ENCODE measurements at regions not wholly inside any gene's neighbourhood (a gene's known extent, or its start where the extent isn't known, plus 50 kb on each side); places are given as distances from the start of the nearest gene placed in this dataset.

DNA sequence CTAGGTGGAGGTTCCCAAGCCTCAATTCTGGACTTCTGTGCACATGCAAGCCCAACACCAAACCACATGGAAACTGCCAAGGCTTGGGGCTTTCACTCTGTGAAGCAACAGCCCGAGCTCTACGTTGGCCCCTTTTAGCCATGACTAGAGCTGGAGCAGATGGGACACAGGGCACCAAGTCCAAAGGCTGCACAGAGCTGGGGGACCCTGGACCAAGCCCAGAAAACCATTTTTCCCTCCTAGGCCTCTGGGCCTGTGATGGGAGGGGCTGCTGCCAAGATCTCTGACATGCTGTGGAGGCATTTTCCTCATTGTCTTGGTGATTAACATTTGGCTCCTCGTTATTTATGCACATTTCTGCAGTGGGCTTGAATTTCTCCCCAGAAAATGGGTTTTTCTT lies 258.7 kb upstream of the ACTRT1 start:
- intact Hi-C loops (cut with DNase I): no loop called here
- Histone ChIP-seq H3K27me3 (ENCODE audit: control insufficient read depth, insufficient read depth) (no peaks in the 10 kb centered on the region), H3K9me3 (ENCODE audit: control insufficient read depth, low read length) (no peaks in the 10 kb centered on the region), H3K27ac (ENCODE audit: low read length) (no peak overlapping the region), H3K4me3 (ENCODE audit: low read length) (no peak overlapping the region), H3K4me1 (ENCODE audit: control insufficient read depth, insufficient read depth, low read length) (no peaks in the 10 kb centered on the region)
- ATAC-seq: no peak
- 50% methylated on average over 3 of the region's 3 CpGs for WGBS
- no peak for DNase-seq

GRCh38 chrX:128309311-128309710 lies 257.1 kb upstream of the ACTRT1 start:
- Histone ChIP-seq H3K4me3 (ENCODE audit: low read length) (no peak overlapping the region), H3K27me3 (ENCODE audit: control insufficient read depth, insufficient read depth) (no peaks in the 10 kb centered on the region), H3K27ac (ENCODE audit: low read length) (no peak overlapping the region), H3K4me1 (ENCODE audit: control insufficient read depth, insufficient read depth, low read length) (no peaks in the 10 kb centered on the region), H3K9me3 (ENCODE audit: control insufficient read depth, low read length) (no peaks in the 10 kb centered on the region)
- 78% methylated on average over 1 of the region's 1 CpG for WGBS
- intact Hi-C loops (cut with DNase I): no loop called here
- DNase-seq (no peak), ATAC-seq (no peak)

DNA sequence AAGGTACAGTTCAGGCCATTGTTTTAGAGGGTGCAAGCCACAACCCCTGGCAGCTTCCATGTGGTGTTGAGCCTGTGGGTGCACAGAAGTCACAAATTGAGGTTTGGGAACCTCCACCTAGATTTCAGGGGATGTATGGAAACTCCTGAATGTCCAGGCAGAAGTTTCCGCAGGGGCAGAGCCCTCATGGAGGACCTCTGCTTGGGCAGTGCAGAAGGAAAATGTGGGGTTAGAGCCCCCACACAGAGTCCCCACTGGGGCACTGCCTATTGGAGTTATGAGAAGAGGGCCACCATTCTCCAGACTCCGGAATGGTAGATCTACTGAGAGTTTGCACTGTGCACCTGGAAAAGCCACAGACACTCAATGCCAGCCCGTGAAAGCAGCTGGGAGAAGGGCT lies 242.0 kb upstream of the ACTRT1 start:
- no peak for ATAC-seq
- WGBS: 84% methylated on average over 3 of the region's 3 CpGs
- Histone ChIP-seq H3K4me1 (ENCODE audit: control insufficient read depth, insufficient read depth, low read length) (no peaks in the 10 kb centered on the region), H3K27me3 (ENCODE audit: control insufficient read depth, insufficient read depth) (no peaks in the 10 kb centered on the region), H3K9me3 (ENCODE audit: control insufficient read depth, low read length) (no peaks in the 10 kb centered on the region), H3K4me3 (ENCODE audit: low read length) (no peak overlapping the region), H3K27ac (ENCODE audit: low read length) (no peak overlapping the region)
- intact Hi-C loops (cut with DNase I): no loop called here
- no peak for DNase-seq

- ATAC-seq: no peak
- 82% methylated on average over 1 of the region's 1 CpG for WGBS
- no peak overlapping the region for H3K4me3 ChIP-seq (ENCODE audit: low read length)
Measured at GRCh38 chrX:128287693-128288092, 235.5 kb upstream of the ACTRT1 start.

DNA sequence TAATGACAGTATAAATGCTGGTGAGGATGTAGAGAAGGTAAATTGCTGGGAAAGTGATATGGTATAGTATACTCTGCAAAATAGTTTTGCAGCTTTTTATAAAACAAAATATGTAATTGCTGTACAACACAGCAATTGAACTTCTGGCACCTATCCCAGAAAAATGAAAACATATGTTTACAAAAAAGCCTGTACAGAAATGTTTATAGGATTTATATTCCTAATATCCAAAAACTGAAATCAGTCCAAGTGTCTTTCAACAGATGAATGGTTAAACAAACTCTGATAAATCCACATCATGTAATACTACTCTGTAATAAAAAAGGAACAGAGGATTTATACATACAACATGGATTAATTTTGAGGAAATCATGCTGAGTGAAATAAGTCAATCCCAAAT lies 198.4 kb upstream of the ACTRT1 start:
- no peak overlapping the region for H3K4me3 ChIP-seq (ENCODE audit: low read length)
- ATAC-seq (no peak), DNase-seq (no peak)
- no peaks in the 10 kb centered on the region for H3K27me3 ChIP-seq (ENCODE audit: control insufficient read depth, insufficient read depth)
- H3K27ac ChIP-seq (ENCODE audit: low read length): no peak overlapping the region
- H3K9me3 ChIP-seq (ENCODE audit: control insufficient read depth, low read length): no peaks in the 10 kb centered on the region
- intact Hi-C loops (cut with DNase I): no loop called here
- H3K4me1 ChIP-seq (ENCODE audit: control insufficient read depth, insufficient read depth, low read length): no peaks in the 10 kb centered on the region

More at GRCh38 chrX:128287693-128288092, 235.5 kb upstream of the ACTRT1 start:
- no peak for DNase-seq
- H3K27me3 ChIP-seq (ENCODE audit: control insufficient read depth, insufficient read depth): no peaks in the 10 kb centered on the region
- no peaks in the 10 kb centered on the region for H3K4me1 ChIP-seq (ENCODE audit: control insufficient read depth, insufficient read depth, low read length)
- no peaks in the 10 kb centered on the region for H3K9me3 ChIP-seq (ENCODE audit: control insufficient read depth, low read length)
- H3K27ac ChIP-seq (ENCODE audit: low read length): no peak overlapping the region
- intact Hi-C loops (cut with DNase I): no loop called here

- Histone ChIP-seq H3K27me3 (ENCODE audit: control insufficient read depth, insufficient read depth) (no peaks in the 10 kb centered on the region), H3K27ac (ENCODE audit: low read length) (no peak overlapping the region), H3K9me3 (ENCODE audit: control insufficient read depth, low read length) (no peaks in the 10 kb centered on the region), H3K4me3 (ENCODE audit: low read length) (no peak overlapping the region), H3K4me1 (ENCODE audit: control insufficient read depth, insufficient read depth, low read length) (no peaks in the 10 kb centered on the region)
- ATAC-seq (no peak), DNase-seq (no peak)
- intact Hi-C loops (cut with DNase I): no loop called here
- WGBS: 86% methylated on average over 3 of the region's 3 CpGs
Measured at GRCh38 chrX:128216364-128216763, 164.2 kb upstream of the ACTRT1 start.

DNA sequence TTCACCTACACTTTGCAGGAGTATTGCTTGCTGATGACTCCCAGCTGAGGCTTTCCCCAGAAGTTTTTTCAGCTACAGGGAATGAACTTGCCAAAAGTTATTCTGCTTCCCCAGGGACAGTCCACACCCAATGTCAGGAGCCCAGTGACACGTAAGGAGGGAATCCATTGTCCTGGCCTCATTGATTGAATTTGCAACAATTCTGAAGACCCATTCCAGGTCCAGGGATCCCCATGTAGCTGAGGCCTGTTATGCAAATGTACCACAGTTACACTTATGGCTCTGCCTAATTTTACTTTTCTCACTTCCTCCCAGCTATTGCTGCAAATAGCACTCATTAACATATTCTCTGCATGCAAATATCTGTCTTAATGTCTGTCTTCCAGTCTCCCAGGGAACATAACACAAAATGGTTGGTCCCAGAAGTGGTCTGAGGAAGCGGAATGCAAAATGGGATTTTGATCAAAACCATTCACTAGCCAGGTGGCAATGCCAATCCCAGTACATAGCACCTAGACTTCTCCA lies 113.7 kb upstream of the ACTRT1 start:
- ATAC-seq: no peak
- intact Hi-C loops (cut with DNase I): no loop called here
- no peaks in the 10 kb centered on the region for H3K4me1 ChIP-seq (ENCODE audit: control insufficient read depth, insufficient read depth, low read length)
- no peak overlapping the region for H3K27ac ChIP-seq (ENCODE audit: low read length)
- WGBS: 79% methylated on average over 2 of the region's 2 CpGs
- no peaks in the 10 kb centered on the region for H3K27me3 ChIP-seq (ENCODE audit: control insufficient read depth, insufficient read depth)
- no peak for DNase-seq
- H3K4me3 ChIP-seq (ENCODE audit: low read length): no peak overlapping the region
- H3K9me3 ChIP-seq (ENCODE audit: control insufficient read depth, low read length): no peaks in the 10 kb centered on the region

DNA sequence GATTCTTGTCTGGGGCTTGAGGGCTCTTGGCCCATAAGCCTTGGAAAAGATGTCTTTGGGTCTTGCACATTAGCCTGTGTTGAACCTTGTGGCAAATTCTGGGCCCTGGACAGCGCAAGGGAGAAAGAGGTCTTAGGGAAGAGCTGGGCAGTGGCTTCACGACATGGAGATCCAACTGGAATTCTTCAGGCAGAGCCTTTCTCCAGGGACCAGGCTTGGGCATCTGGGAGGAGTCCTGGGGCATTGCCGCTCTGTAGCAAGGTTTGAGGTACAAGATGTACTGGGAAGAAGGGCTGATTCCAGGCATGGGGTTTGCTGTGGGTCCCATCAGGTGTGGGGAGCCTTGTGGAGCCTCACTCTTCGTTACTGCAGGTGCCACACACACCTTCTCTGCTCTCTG lies 104.0 kb upstream of the ACTRT1 start:
- Histone ChIP-seq H3K27me3 (ENCODE audit: control insufficient read depth, insufficient read depth) (no peaks in the 10 kb centered on the region), H3K4me3 (ENCODE audit: low read length) (no peak overlapping the region), H3K4me1 (ENCODE audit: control insufficient read depth, insufficient read depth, low read length) (no peaks in the 10 kb centered on the region), H3K27ac (ENCODE audit: low read length) (no peak overlapping the region), H3K9me3 (ENCODE audit: control insufficient read depth, low read length) (no peaks in the 10 kb centered on the region)
- peak in 1 of 3 donors; percentile 16 for DNase-seq
- WGBS: 61% methylated on average over 4 of the region's 4 CpGs
- no peak for ATAC-seq
- intact Hi-C loops (cut with DNase I): no loop called here

DNA sequence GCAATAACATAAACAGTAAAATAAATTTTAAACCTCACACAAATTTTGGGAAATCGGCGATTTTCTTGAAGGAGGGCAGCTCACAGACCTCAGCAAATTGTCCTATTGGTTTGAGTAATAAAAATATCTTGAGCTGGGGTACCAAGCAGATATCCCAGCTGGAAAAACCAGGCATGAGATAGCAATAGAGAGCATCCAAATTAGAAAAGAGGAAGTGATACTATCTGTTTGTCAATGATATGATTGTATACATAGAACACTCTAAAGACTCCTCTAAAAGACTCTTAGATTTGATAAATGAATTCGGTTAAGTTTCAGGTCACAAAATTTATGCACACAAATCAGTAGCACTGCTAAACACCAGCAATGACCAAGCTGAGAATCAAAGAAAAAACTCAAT lies 90.5 kb upstream of the ACTRT1 start:
- Histone ChIP-seq H3K4me3 (ENCODE audit: low read length) (no peak overlapping the region), H3K27me3 (ENCODE audit: control insufficient read depth, insufficient read depth) (no peaks in the 10 kb centered on the region), H3K4me1 (ENCODE audit: control insufficient read depth, insufficient read depth, low read length) (no peaks in the 10 kb centered on the region), H3K27ac (ENCODE audit: low read length) (no peak overlapping the region), H3K9me3 (ENCODE audit: control insufficient read depth, low read length) (no peaks in the 10 kb centered on the region)
- intact Hi-C loops (cut with DNase I): no loop called here
- DNase-seq: no peak
- 88% methylated on average over 3 of the region's 3 CpGs for WGBS
- no peak for ATAC-seq

GRCh38 chrX:128106630-128107029 lies 54.4 kb upstream of the ACTRT1 start:
- DNase-seq: no peak
- Histone ChIP-seq H3K9me3 (ENCODE audit: control insufficient read depth, low read length) (no peaks in the 10 kb centered on the region), H3K4me3 (ENCODE audit: low read length) (no peak overlapping the region), H3K27me3 (ENCODE audit: control insufficient read depth, insufficient read depth) (no peaks in the 10 kb centered on the region), H3K27ac (ENCODE audit: low read length) (no peak overlapping the region), H3K4me1 (ENCODE audit: control insufficient read depth, insufficient read depth, low read length) (no peaks in the 10 kb centered on the region)
- ATAC-seq: no peak
- WGBS: 8% methylated on average over 1 of the region's 1 CpG
- intact Hi-C loops (cut with DNase I): no loop called here

DNA sequence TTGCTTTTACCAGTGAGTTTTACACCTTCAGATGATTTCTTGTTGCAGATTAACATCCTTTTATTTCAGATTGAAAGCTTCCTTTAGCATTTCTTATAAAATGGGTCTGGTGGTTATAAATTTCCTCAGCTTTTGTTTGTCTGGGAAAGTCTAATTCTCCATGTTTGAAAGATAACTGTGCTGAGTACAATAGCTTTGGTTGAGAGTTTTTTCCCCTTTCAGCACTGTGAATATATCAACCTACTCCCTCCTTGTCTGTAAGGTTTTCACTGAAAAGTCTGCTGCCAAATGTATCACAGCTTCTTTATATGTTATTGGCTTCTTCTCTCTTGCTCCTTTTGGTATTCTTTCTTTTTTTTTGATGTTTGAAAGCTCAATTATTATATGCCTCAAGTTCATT lies 53.5 kb upstream of the ACTRT1 start:
- no peak for DNase-seq
- Histone ChIP-seq H3K27me3 (ENCODE audit: control insufficient read depth, insufficient read depth) (no peaks in the 10 kb centered on the region), H3K4me1 (ENCODE audit: control insufficient read depth, insufficient read depth, low read length) (no peaks in the 10 kb centered on the region), H3K27ac (ENCODE audit: low read length) (no peak overlapping the region), H3K4me3 (ENCODE audit: low read length) (no peak overlapping the region), H3K9me3 (ENCODE audit: control insufficient read depth, low read length) (no peaks in the 10 kb centered on the region)
- intact Hi-C loops (cut with DNase I): no loop called here
- no peak for ATAC-seq
